A549 (cell line): ENCODE measurements at regions not wholly inside any gene's neighbourhood (a gene's known extent, or its start where the extent isn't known, plus 50 kb on each side); places are given as distances from the start of the nearest gene placed in this dataset.

Experiments
- ATAC-seq, 2 experiments: fragments of 200-7000 bp in 1 of 2; fragments of >200 bp in 1 of 2; cut with Nextera tagmentation in 1 of 2; cut with Tn5 transposase in 1 of 2; 3 replicates each; pipeline versions ENCODE4 v1.8.0 to v1.9.1; 2018 to 2020; ENCODE audit warnings: mild to moderate bottlenecking in 1 of 2, moderate library complexity in 1 of 2
- CTCF ChIA-PET: fragments of 300-600 bp; sonication (Branson Sonifier 250); formaldehyde crosslinking; extraction: SDS; loops from one replicate; lab custom pipeline; 2021; ENCODE audit warnings: antibody characterized with exemption, inconsistent platforms; lab: Yijun Ruan, JAX
- POLR2A ChIA-PET: fragments of 350-600 bp; formaldehyde crosslinking; extraction: SDS; loops from one replicate; lab custom pipeline; 2021; ENCODE audit warnings: antibody characterized with exemption, inconsistent platforms; lab: Yijun Ruan, JAX
- DNase-seq, 2 experiments: peaks; one replicate each; pipeline versions ENCODE4 v3.0.0 to v3.0.0-alpha.2; 2011 to 2016; ENCODE audit warnings: low read depth in 1 of 2, low spot score in 1 of 2
- FAIRE-seq: peaks from 2 replicates; lab custom pipeline; 2011; peaks lifted over from hg19 to GRCh38; lab: Jason Lieb, UNC
- H3K27ac ChIP-seq, 2 experiments: fragments of >200 bp; sonication (Bioruptor Twin); formaldehyde crosslinking; 3 replicates each; pipeline ENCODE4 v1.5.1; 2016 to 2017
- H3K4me1 ChIP-seq: fragments of >200 bp; sonication (Bioruptor Twin); formaldehyde crosslinking; 3 replicates; pipeline ENCODE4 v1.6.1; 2016
- H3K4me2 ChIP-seq: fragments of >200 bp; sonication (Bioruptor Twin); formaldehyde crosslinking; 3 replicates; pipeline ENCODE4 v1.6.1; 2016
- H3K4me3 ChIP-seq: fragments of >200 bp; sonication (Bioruptor Twin); formaldehyde crosslinking; 3 replicates; pipeline ENCODE4 v1.5.1; 2016
- H3K9me3 ChIP-seq: fragments of >200 bp; sonication (Bioruptor Twin); formaldehyde crosslinking; 3 replicates; pipeline ENCODE4 v1.6.1; 2016
- CBX2 ChIP-seq: fragments of 200-600 bp; sonication (generic); IDR thresholded peaks from 2 replicates; pipeline ENCODE4 v1.6.1; 2016; ENCODE audit warnings: low read depth, mild to moderate bottlenecking, borderline replicate concordance
- CHD4 ChIP-seq: fragments of 200-600 bp; sonication (generic); IDR thresholded peaks from 2 replicates; pipeline ENCODE4 v1.6.1; 2016; ENCODE audit warnings: antibody characterized with exemption, mild to moderate bottlenecking, borderline replicate concordance
- ELK1 ChIP-seq: fragments of 150-350 bp; IDR thresholded peaks from 2 replicates; pipeline ENCODE4 v1.6.1; 2014; ENCODE audit warnings: low read depth, mild to moderate bottlenecking, low read length
- EP300 ChIP-seq, 2 experiments: fragments of >200 bp; sonication (Bioruptor Twin); formaldehyde crosslinking; IDR thresholded peaks; 2 replicates in 1 of 2; 3 replicates in 1 of 2; pipeline ENCODE4 v1.6.1; 2016 to 2017
- HOXB5 ChIP-seq: fragments of 250-450 bp; sonication (Bioruptor Pico); IDR thresholded peaks from 2 replicates; pipeline ENCODE4 v1.5.0; 2020; ENCODE audit warnings: mild to moderate bottlenecking, moderate library complexity
- MAZ ChIP-seq: fragments of 150-350 bp; IDR thresholded peaks from 2 replicates; pipeline ENCODE4 v1.6.1; 2014; ENCODE audit warnings: antibody characterized with exemption, low read depth, low read length, borderline replicate concordance
- NFE2L2 ChIP-seq: fragments of 150-350 bp; conservative IDR thresholded peaks from 2 replicates; pipeline ENCODE4 v1.6.1; 2014; ENCODE audit warnings: low read length
- NR3C1 ChIP-seq: fragments of >200 bp; sonication (Bioruptor Twin); formaldehyde crosslinking; IDR thresholded peaks from 3 replicates; pipeline ENCODE4 v1.6.1; 2017
- RARB ChIP-seq: fragments of 250-450 bp; sonication (Bioruptor Pico); IDR thresholded peaks from 2 replicates; pipeline ENCODE4 v1.8.0; 2021; ENCODE audit warnings: mild to moderate bottlenecking, moderate library complexity
- SMC3 ChIP-seq: fragments of >200 bp; sonication (Bioruptor Twin); formaldehyde crosslinking; IDR thresholded peaks from 3 replicates; pipeline ENCODE4 v1.6.1; 2018; ENCODE audit warnings: inconsistent platforms
- ZFP36 ChIP-seq: fragments of 450-650 bp; IDR thresholded peaks from 2 replicates; pipeline ENCODE4 v1.6.1; 2014; ENCODE audit warnings: borderline replicate concordance; ENCODE audit not compliant: partially characterized antibody
- WGBS: methylation state at CpG from one replicate; pipeline ENCODE4 v1.1.6; 2017; ENCODE audit errors: missing lambda C conversion rate; 5-methylcytosine and 5-hydroxymethylcytosine counted together
- TF ChIP-seq, protein P1 (sequence below): fragments of 200-600 bp; sonication (generic); IDR thresholded peaks from 2 replicates; pipeline ENCODE4 v1.6.1; 2016; ENCODE audit warnings: antibody characterized with exemption, mild to moderate bottlenecking, moderate library complexity
- TF ChIP-seq, protein P2 (sequence below): fragments of >200 bp; sonication (Bioruptor Twin); formaldehyde crosslinking; IDR thresholded peaks from 3 replicates; pipeline ENCODE4 v1.6.1; 2016
- TF ChIP-seq, protein P3 (sequence below): IDR thresholded peaks from 2 replicates; pipeline ENCODE4 v1.6.1; 2012; ENCODE audit warnings: low read depth, borderline replicate concordance

GRCh38 chr18:2324459-2324858, 246.8 kb downstream of the METTL4 start (continued):
- TF ChIP-seq, protein P1, sequence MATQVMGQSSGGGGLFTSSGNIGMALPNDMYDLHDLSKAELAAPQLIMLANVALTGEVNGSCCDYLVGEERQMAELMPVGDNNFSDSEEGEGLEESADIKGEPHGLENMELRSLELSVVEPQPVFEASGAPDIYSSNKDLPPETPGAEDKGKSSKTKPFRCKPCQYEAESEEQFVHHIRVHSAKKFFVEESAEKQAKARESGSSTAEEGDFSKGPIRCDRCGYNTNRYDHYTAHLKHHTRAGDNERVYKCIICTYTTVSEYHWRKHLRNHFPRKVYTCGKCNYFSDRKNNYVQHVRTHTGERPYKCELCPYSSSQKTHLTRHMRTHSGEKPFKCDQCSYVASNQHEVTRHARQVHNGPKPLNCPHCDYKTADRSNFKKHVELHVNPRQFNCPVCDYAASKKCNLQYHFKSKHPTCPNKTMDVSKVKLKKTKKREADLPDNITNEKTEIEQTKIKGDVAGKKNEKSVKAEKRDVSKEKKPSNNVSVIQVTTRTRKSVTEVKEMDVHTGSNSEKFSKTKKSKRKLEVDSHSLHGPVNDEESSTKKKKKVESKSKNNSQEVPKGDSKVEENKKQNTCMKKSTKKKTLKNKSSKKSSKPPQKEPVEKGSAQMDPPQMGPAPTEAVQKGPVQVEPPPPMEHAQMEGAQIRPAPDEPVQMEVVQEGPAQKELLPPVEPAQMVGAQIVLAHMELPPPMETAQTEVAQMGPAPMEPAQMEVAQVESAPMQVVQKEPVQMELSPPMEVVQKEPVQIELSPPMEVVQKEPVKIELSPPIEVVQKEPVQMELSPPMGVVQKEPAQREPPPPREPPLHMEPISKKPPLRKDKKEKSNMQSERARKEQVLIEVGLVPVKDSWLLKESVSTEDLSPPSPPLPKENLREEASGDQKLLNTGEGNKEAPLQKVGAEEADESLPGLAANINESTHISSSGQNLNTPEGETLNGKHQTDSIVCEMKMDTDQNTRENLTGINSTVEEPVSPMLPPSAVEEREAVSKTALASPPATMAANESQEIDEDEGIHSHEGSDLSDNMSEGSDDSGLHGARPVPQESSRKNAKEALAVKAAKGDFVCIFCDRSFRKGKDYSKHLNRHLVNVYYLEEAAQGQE = no peak
- TF ChIP-seq ELK1 = no peak
- no peak for TF ChIP-seq NR3C1

GRCh38 chr18:2325308-2325849, 245.9 kb downstream of the METTL4 start:
- H3K4me2 ChIP-seq = no peak overlapping the region
- ChIA-PET CTCF (interaction anchor here (0.7 kb wide), 1 partner anchor 111 kb away, joined by 3 read pairs; no protein-coding TSS in a partner anchor), POLR2A (no interaction called here)
- ATAC-seq = no peak
- FAIRE-seq = no peak
- no peak overlapping the region for H3K27ac ChIP-seq
- no peak for DNase-seq
- H3K4me1 ChIP-seq = no peaks in the 10 kb centered on the region
- WGBS = 70% methylated on average over 4 of the region's 4 CpGs
- no peaks in the 10 kb centered on the region for H3K9me3 ChIP-seq
- no peak overlapping the region for H3K4me3 ChIP-seq
- TF ChIP-seq NFE2L2 = no peak
- no peak for TF ChIP-seq SMC3
- no peak for TF ChIP-seq HOXB5 (CRISPR knock-in tag)
- TF ChIP-seq MAZ = no peak
- no peak for TF ChIP-seq CHD4
- TF ChIP-seq NR3C1 = no peak

DNA sequence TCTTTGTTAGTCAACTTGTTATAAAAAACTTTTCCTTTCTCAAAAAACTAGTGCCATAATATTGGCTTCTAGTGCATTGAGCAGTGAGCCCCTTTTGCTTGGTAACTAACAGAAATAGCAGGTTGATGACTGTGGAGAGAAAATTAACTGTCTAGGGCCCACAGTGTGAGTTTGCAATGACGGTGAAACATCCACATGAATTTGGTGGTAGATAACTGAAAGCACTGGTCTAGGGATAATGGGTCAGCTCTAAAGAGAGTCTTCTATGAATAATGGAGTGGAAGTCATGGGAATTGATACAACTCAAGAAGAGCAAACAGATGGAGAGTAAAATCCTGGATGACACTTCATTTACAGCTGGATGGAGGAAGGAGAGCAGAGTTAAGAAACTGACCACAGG, 245.4 kb downstream of the METTL4 start:
- CTCF ChIA-PET = no interaction called here
- 100% methylated on average over 1 of the region's 1 CpG for WGBS

GRCh38 chr18:2326999-2327398, 244.3 kb downstream of the METTL4 start:
- no peak for DNase-seq
- CTCF ChIA-PET = interaction anchor here (0.6 to 1.4 kb wide), 2 partner anchors 356 to 741 kb away, joined by 3 to 4 read pairs; no protein-coding TSS in a partner anchor

More for the DNA sequence above, 245.4 kb downstream of the METTL4 start:
- ATAC-seq (no peak), DNase-seq (no peak), FAIRE-seq (no peak)
- no peak overlapping the region for H3K4me3 ChIP-seq
- no peaks in the 10 kb centered on the region for H3K4me1 ChIP-seq
- H3K4me2 ChIP-seq = no peak overlapping the region
- no peak for TF ChIP-seq MAZ
- H3K9me3 ChIP-seq = no peaks in the 10 kb centered on the region
- no peak overlapping the region for H3K27ac ChIP-seq
- POLR2A ChIA-PET = no interaction called here

More at GRCh38 chr18:2326999-2327398, 244.3 kb downstream of the METTL4 start:
- H3K4me1 ChIP-seq = no peaks in the 10 kb centered on the region
- WGBS = 56% methylated on average over 6 of the region's 6 CpGs
- H3K9me3 ChIP-seq = no peaks in the 10 kb centered on the region
- no peak overlapping the region for H3K27ac ChIP-seq
- FAIRE-seq (no peak), ATAC-seq (no peak)
- TF ChIP-seq RARB = no peak
- no peak for TF ChIP-seq EP300 (IDR thresholded peaks at IDR 0.05)
- TF ChIP-seq NFE2L2 = no peak
- TF ChIP-seq ZFP36 = no peak
- TF ChIP-seq CBX2 = no peak
- TF ChIP-seq, protein P2, sequence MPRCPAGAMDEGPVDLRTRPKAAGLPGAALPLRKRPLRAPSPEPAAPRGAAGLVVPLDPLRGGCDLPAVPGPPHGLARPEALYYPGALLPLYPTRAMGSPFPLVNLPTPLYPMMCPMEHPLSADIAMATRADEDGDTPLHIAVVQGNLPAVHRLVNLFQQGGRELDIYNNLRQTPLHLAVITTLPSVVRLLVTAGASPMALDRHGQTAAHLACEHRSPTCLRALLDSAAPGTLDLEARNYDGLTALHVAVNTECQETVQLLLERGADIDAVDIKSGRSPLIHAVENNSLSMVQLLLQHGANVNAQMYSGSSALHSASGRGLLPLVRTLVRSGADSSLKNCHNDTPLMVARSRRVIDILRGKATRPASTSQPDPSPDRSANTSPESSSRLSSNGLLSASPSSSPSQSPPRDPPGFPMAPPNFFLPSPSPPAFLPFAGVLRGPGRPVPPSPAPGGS = no peak
- no peak for TF ChIP-seq ELK1
- TF ChIP-seq, protein P3, sequence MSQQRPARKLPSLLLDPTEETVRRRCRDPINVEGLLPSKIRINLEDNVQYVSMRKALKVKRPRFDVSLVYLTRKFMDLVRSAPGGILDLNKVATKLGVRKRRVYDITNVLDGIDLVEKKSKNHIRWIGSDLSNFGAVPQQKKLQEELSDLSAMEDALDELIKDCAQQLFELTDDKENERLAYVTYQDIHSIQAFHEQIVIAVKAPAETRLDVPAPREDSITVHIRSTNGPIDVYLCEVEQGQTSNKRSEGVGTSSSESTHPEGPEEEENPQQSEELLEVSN = no peak
- POLR2A ChIA-PET = no interaction called here
- H3K4me2 ChIP-seq = no peak overlapping the region
- H3K4me3 ChIP-seq = no peak overlapping the region
